Sigmoid colon (tissue), 4 donors: ENCODE measurements at regions not wholly inside any gene's neighbourhood (a gene's known extent, or its start where the extent isn't known, plus 50 kb on each side); places are given as distances from the start of the nearest gene placed in this dataset.

Source experiments
- CTCF ChIP-seq, 4 experiments: fragments of 450-650 bp in 3 of 4; fragments of 200-600 bp in 1 of 4; IDR thresholded peaks; one replicate each; pipeline ENCODE4 v1.5.1; 2016 to 2019; ENCODE audit warnings: antibody characterized with exemption in 4 of 4, mild to moderate bottlenecking in 3 of 4, moderate library complexity in 2 of 4
- POLR2AphosphoS5 ChIP-seq, 4 donors: sonication (generic); formaldehyde crosslinking; IDR thresholded peaks; one replicate each; pipeline ENCODE4 v1.6.1; 2017; ENCODE audit warnings: antibody characterized with exemption in 4 of 4

- TF ChIP-seq CTCF (IDR thresholded peaks at IDR 0.05) (no peak), POLR2AphosphoS5 (IDR thresholded peaks at IDR 0.05) (no peak)
Measured at GRCh38 chr10:133000648-133001047, 58.3 kb upstream of the CFAP46 start.
